ENCODE measurements at regions not wholly inside any gene's neighbourhood (a gene's known extent, or its start where the extent isn't known, plus 50 kb on each side); places are given as distances from the start of the nearest gene placed in this dataset.

- no peak for TF ChIP-seq EZH2phosphoT487 (IDR thresholded peaks at IDR 0.05; ENCODE audit: borderline replicate concordance, low read length)
- no peak for TF ChIP-seq CTCF (IDR thresholded peaks at IDR 0.05; ENCODE audit: low read depth, low read length, poor library complexity, severe bottlenecking)
- Histone ChIP-seq H3K4me2 (ENCODE audit: low read length) (no peak overlapping the region), H3K27me3 (ENCODE audit: control insufficient read depth, low read length) (no peaks in the 10 kb centered on the region), H3K4me3 (ENCODE audit: low read length) (no peak overlapping the region), H4K20me1 (ENCODE audit: control insufficient read depth, insufficient read depth, low read depth, low read length) (no peaks in the 10 kb centered on the region), H3K4me1 (ENCODE audit: control insufficient read depth, low read length) (no peaks in the 10 kb centered on the region), H3K27ac (ENCODE audit: low read depth, low read length) (no peak overlapping the region), H3K9me3 (ENCODE audit: control insufficient read depth, insufficient read depth, low read length) (no peaks in the 10 kb centered on the region), H3K79me2 (ENCODE audit: control insufficient read depth, low read length) (no peaks in the 10 kb centered on the region), H3F3A (ENCODE audit: control insufficient read depth, insufficient read depth) (no peaks in the 10 kb centered on the region), H3K9me2 (replicated peaks; ENCODE audit: control insufficient read depth, low read length) (no peaks in the 10 kb centered on the region), H3K36me3 (ENCODE audit: control insufficient read depth, low read length) (no peaks in the 10 kb centered on the region)
These were observed 519.2 kb downstream of the ACTL7B start for GRCh38 chr9:108336575-108336974.

GRCh38 chr9:108333530-108333983 is 522.2 kb downstream of the ACTL7B start:
- Histone ChIP-seq H3K4me3 (ENCODE audit: low read length) (no peak overlapping the region), H3K79me2 (ENCODE audit: control insufficient read depth, low read length) (no peaks in the 10 kb centered on the region), H3K9me2 (replicated peaks; ENCODE audit: control insufficient read depth, low read length) (no peaks in the 10 kb centered on the region), H3K4me1 (ENCODE audit: control insufficient read depth, low read length) (no peaks in the 10 kb centered on the region), H3K9me3 (ENCODE audit: control insufficient read depth, insufficient read depth, low read length) (no peaks in the 10 kb centered on the region), H3K27me3 (ENCODE audit: control insufficient read depth, low read length) (no peaks in the 10 kb centered on the region), H4K20me1 (ENCODE audit: control insufficient read depth, insufficient read depth, low read depth, low read length) (no peaks in the 10 kb centered on the region), H3K4me2 (ENCODE audit: low read length) (no peak overlapping the region), H3K27ac (ENCODE audit: low read depth, low read length) (no peak overlapping the region), H3F3A (ENCODE audit: control insufficient read depth, insufficient read depth) (no peaks in the 10 kb centered on the region), H3K36me3 (ENCODE audit: control insufficient read depth, low read length) (no peaks in the 10 kb centered on the region)
- TF ChIP-seq CTCF (IDR thresholded peaks at IDR 0.05; ENCODE audit: low read depth, low read length, poor library complexity, severe bottlenecking), result no peak
- TF ChIP-seq EZH2phosphoT487 (IDR thresholded peaks at IDR 0.05; ENCODE audit: borderline replicate concordance, low read length), result no peak

- no peaks in the 10 kb centered on the region for H3K79me2 ChIP-seq (ENCODE audit: control insufficient read depth, low read length)
- H3K9me3 ChIP-seq (ENCODE audit: control insufficient read depth, insufficient read depth, low read length), result no peaks in the 10 kb centered on the region
- H3K27ac ChIP-seq (ENCODE audit: low read depth, low read length), result no peak overlapping the region
- H3K27me3 ChIP-seq (ENCODE audit: control insufficient read depth, low read length), result no peaks in the 10 kb centered on the region
- no peak overlapping the region for H3K4me2 ChIP-seq (ENCODE audit: low read length)
- H3K36me3 ChIP-seq (ENCODE audit: control insufficient read depth, low read length), result no peaks in the 10 kb centered on the region
- no peaks in the 10 kb centered on the region for H4K20me1 ChIP-seq (ENCODE audit: control insufficient read depth, insufficient read depth, low read depth, low read length)
- H3K4me1 ChIP-seq (ENCODE audit: control insufficient read depth, low read length), result no peaks in the 10 kb centered on the region
- TF ChIP-seq CTCF (IDR thresholded peaks at IDR 0.05; ENCODE audit: low read depth, low read length, poor library complexity, severe bottlenecking) (no peak), EZH2phosphoT487 (IDR thresholded peaks at IDR 0.05; ENCODE audit: borderline replicate concordance, low read length) (no peak)
- no peaks in the 10 kb centered on the region for H3K9me2 ChIP-seq (replicated peaks; ENCODE audit: control insufficient read depth, low read length)
- H3F3A ChIP-seq (ENCODE audit: control insufficient read depth, insufficient read depth), result no peaks in the 10 kb centered on the region
- no peak overlapping the region for H3K4me3 ChIP-seq (ENCODE audit: low read length)
These were observed 524.2 kb downstream of the ACTL7B start for GRCh38 chr9:108331596-108331995.

- no peaks in the 10 kb centered on the region for H3K9me3 ChIP-seq (ENCODE audit: control insufficient read depth, insufficient read depth, low read length)
- H3K9me2 ChIP-seq (replicated peaks; ENCODE audit: control insufficient read depth, low read length), result no peaks in the 10 kb centered on the region
These were observed 530.4 kb downstream of the ACTL7B start for GRCh38 chr9:108325406-108325805.

More at GRCh38 chr9:108325406-108325805, 530.4 kb downstream of the ACTL7B start:
- Histone ChIP-seq H3K4me1 (ENCODE audit: control insufficient read depth, low read length) (no peaks in the 10 kb centered on the region), H3K4me2 (ENCODE audit: low read length) (no peak overlapping the region), H3K79me2 (ENCODE audit: control insufficient read depth, low read length) (no peaks in the 10 kb centered on the region), H4K20me1 (ENCODE audit: control insufficient read depth, insufficient read depth, low read depth, low read length) (no peaks in the 10 kb centered on the region), H3K4me3 (ENCODE audit: low read length) (no peak overlapping the region), H3K27me3 (ENCODE audit: control insufficient read depth, low read length) (no peaks in the 10 kb centered on the region), H3K36me3 (ENCODE audit: control insufficient read depth, low read length) (no peaks in the 10 kb centered on the region), H3F3A (ENCODE audit: control insufficient read depth, insufficient read depth) (no peaks in the 10 kb centered on the region), H3K27ac (ENCODE audit: low read depth, low read length) (no peak overlapping the region)
- TF ChIP-seq CTCF (IDR thresholded peaks at IDR 0.05; ENCODE audit: low read depth, low read length, poor library complexity, severe bottlenecking), result no peak
- no peak for TF ChIP-seq EZH2phosphoT487 (IDR thresholded peaks at IDR 0.05; ENCODE audit: borderline replicate concordance, low read length)
